IMR-90 (cell line): ENCODE measurements at regions not wholly inside any gene's neighbourhood (a gene's known extent, or its start where the extent isn't known, plus 50 kb on each side); places are given as distances from the start of the nearest gene placed in this dataset.

Experiments used
- ATAC-seq: fragments of 200-7000 bp; cut with Tn5 transposase; 2 replicates; pipeline ENCODE4 v1.9.1; 2020; ENCODE audit warnings: low read depth, mild to moderate bottlenecking, moderate library complexity
- BruUV-seq: library from RNA; stranded (reverse); fragments of 400-500 nt; replicated peaks from 2 replicates; lab custom pipeline; 2021; lab: Mats Ljungman, UMichigan
- CTCF ChIA-PET: fragments of 300-600 bp; formaldehyde crosslinking; extraction: SDS; loops from one replicate; lab custom pipeline; 2021; ENCODE audit warnings: antibody characterized with exemption; lab: Yijun Ruan, JAX
- POLR2A ChIA-PET: fragments of 300-600 bp; sonication (Branson Sonifier 250); formaldehyde crosslinking; loops from one replicate; lab custom pipeline; 2022; ENCODE audit warnings: antibody characterized with exemption; ENCODE audit not compliant: unreplicated experiment; lab: Charles Lee
- DNase-seq: peaks from one replicate; pipeline ENCODE4 v3.0.0; 2013
- H2AFZ ChIP-seq: replicated peaks from 2 replicates; pipeline ENCODE3; 2013; ENCODE audit warnings: low read length, mild to moderate bottlenecking; ENCODE audit not compliant: poor library complexity
- H2AK5ac ChIP-seq: 2 replicates; pipeline ENCODE4 v1.6.1; 2013; ENCODE audit warnings: low read depth, low read length, inconsistent platforms
- H2AK9ac ChIP-seq: replicated peaks from 2 replicates; pipeline ENCODE3; 2013; ENCODE audit warnings: mild to moderate bottlenecking, low read depth, low read length, moderate library complexity; ENCODE audit not compliant: poor library complexity
- H2BK120ac ChIP-seq: 2 replicates; pipeline ENCODE4 v1.6.1; 2013; ENCODE audit warnings: low read depth, low read length, inconsistent platforms
- H2BK15ac ChIP-seq: 3 replicates; pipeline ENCODE4 v1.6.1; 2013; ENCODE audit warnings: low read depth, low read length, inconsistent platforms
- H2BK20ac ChIP-seq: 2 replicates; pipeline ENCODE4 v1.6.1; 2013; ENCODE audit warnings: low read depth, mild to moderate bottlenecking, inconsistent platforms, low read length, moderate library complexity
- H2BK5ac ChIP-seq: 2 replicates; pipeline ENCODE4 v1.6.1; 2013; ENCODE audit warnings: mild to moderate bottlenecking, low read depth, low read length, inconsistent platforms; ENCODE audit not compliant: poor library complexity, severe bottlenecking
- H3K14ac ChIP-seq: replicated peaks from 2 replicates; pipeline ENCODE4 v1.6.1; 2013; ENCODE audit warnings: low read depth, low read length, inconsistent platforms
- H3K18ac ChIP-seq: 2 replicates; pipeline ENCODE4 v1.6.1; 2013; ENCODE audit warnings: low read depth, low read length, control low read depth
- H3K23ac ChIP-seq: 2 replicates; pipeline ENCODE4 v1.6.1; 2013; ENCODE audit warnings: low read depth, low read length, inconsistent platforms
- H3K27ac ChIP-seq: 2 replicates; pipeline ENCODE4 v1.5.1; 2013; ENCODE audit warnings: mild to moderate bottlenecking, control low read depth, low read length; ENCODE audit not compliant: insufficient read depth
- H3K27me3 ChIP-seq: 2 replicates; pipeline ENCODE4 v1.6.1; 2013; ENCODE audit warnings: low read length; ENCODE audit not compliant: control insufficient read depth, insufficient read depth
- H3K36me3 ChIP-seq: 2 replicates; pipeline ENCODE4 v1.6.1; 2013; ENCODE audit warnings: low read length, mixed read lengths; ENCODE audit not compliant: control insufficient read depth, insufficient read depth
- H3K4ac ChIP-seq: 2 replicates; pipeline ENCODE4 v1.6.1; 2013; ENCODE audit warnings: low read depth, low read length, inconsistent platforms
- H3K4me1 ChIP-seq: 2 replicates; pipeline ENCODE4 v1.6.1; 2013; ENCODE audit warnings: low read length, mixed read lengths; ENCODE audit not compliant: control insufficient read depth, insufficient read depth
- H3K4me2 ChIP-seq: 2 replicates; pipeline ENCODE4 v1.6.1; 2013; ENCODE audit warnings: low read depth, mild to moderate bottlenecking, control low read depth, low read length, moderate library complexity
- H3K4me3 ChIP-seq: 2 replicates; pipeline ENCODE4 v1.5.1; 2013; ENCODE audit warnings: low read depth, mild to moderate bottlenecking, control low read depth, low read length, moderate library complexity; ENCODE audit not compliant: insufficient read depth
- H3K56ac ChIP-seq: 2 replicates; pipeline ENCODE4 v1.6.1; 2013; ENCODE audit warnings: low read length, inconsistent platforms; ENCODE audit not compliant: insufficient read depth; ENCODE audit errors: extremely low read depth
- H3K79me1 ChIP-seq, 2 experiments: 2 replicates each; pipeline ENCODE4 v1.6.1; 2013; ENCODE audit warnings: low read length in 2 of 2, inconsistent platforms in 1 of 2, low read depth in 1 of 2
- H3K9ac ChIP-seq: 2 replicates; pipeline ENCODE4 v1.6.1; 2013; ENCODE audit warnings: low read depth, low read length, control low read depth
- H3K9me1 ChIP-seq: 2 replicates; pipeline ENCODE4 v1.6.1; 2013; ENCODE audit warnings: low read length, inconsistent platforms; ENCODE audit not compliant: insufficient read depth
- H3K9me3 ChIP-seq: 2 replicates; pipeline ENCODE4 v1.6.1; 2013; ENCODE audit warnings: low read length; ENCODE audit not compliant: control insufficient read depth, insufficient read depth
- H4K20me1 ChIP-seq: 2 replicates; pipeline ENCODE4 v1.6.1; 2013; ENCODE audit warnings: low read length, inconsistent platforms; ENCODE audit not compliant: insufficient read depth
- H4K5ac ChIP-seq: 2 replicates; pipeline ENCODE4 v1.6.1; 2013; ENCODE audit warnings: mild to moderate bottlenecking, low read depth, low read length, control low read depth
- H4K8ac ChIP-seq, 2 experiments: 2 replicates each; pipeline ENCODE4 v1.6.1; 2013; ENCODE audit warnings: low read depth in 2 of 2, low read length in 2 of 2, control low read depth in 1 of 2, inconsistent platforms in 1 of 2
- H4K91ac ChIP-seq: 2 replicates; pipeline ENCODE4 v1.6.1; 2013; ENCODE audit warnings: low read depth, low read length, inconsistent platforms; ENCODE audit not compliant: insufficient read depth
- BHLHE40 ChIP-seq: fragments of 150-350 bp; IDR thresholded peaks from 2 replicates; pipeline ENCODE4 v1.6.1; 2016; ENCODE audit warnings: mild to moderate bottlenecking, low read depth, low read length
- CHD1 ChIP-seq: IDR thresholded peaks from 2 replicates; pipeline ENCODE4 v1.6.1; 2012; ENCODE audit warnings: low read depth, low read length, improper control_type of control experiment
- ELK1 ChIP-seq: fragments of 150-350 bp; IDR thresholded peaks from 2 replicates; pipeline ENCODE4 v1.6.1; 2016; ENCODE audit warnings: low read depth, mild to moderate bottlenecking, low read length, moderate library complexity, borderline replicate concordance
- FOS ChIP-seq: fragments of 150-350 bp; IDR thresholded peaks from 2 replicates; pipeline ENCODE4 v1.6.1; 2016; ENCODE audit warnings: low read depth, low read length
- MAZ ChIP-seq: IDR thresholded peaks from 2 replicates; pipeline ENCODE4 v1.6.1; 2012; ENCODE audit warnings: low read depth, mild to moderate bottlenecking, low read length, improper control_type of control experiment, moderate library complexity, borderline replicate concordance
- MXI1 ChIP-seq: IDR thresholded peaks from 2 replicates; pipeline ENCODE4 v1.6.1; 2012; ENCODE audit warnings: low read depth, mild to moderate bottlenecking, low read length, moderate library complexity, borderline replicate concordance
- NFE2L2 ChIP-seq: fragments of 150-350 bp; IDR thresholded peaks from 2 replicates; pipeline ENCODE4 v1.6.1; 2016; ENCODE audit warnings: low read depth, mild to moderate bottlenecking, low read length
- POLR2A ChIP-seq: IDR thresholded peaks from 2 replicates; pipeline ENCODE4 v1.6.1; 2012; ENCODE audit warnings: mild to moderate bottlenecking, low read depth, low read length
- RAD21 ChIP-seq: IDR thresholded peaks from 2 replicates; pipeline ENCODE4 v1.6.1; 2012; ENCODE audit warnings: low read length, improper control_type of control experiment
- USF2 ChIP-seq: fragments of 150-350 bp; IDR thresholded peaks from 2 replicates; pipeline ENCODE4 v1.6.1; 2017; ENCODE audit warnings: mild to moderate bottlenecking, antibody characterized with exemption, low read length, low read depth
- WGBS, 2 experiments: methylation state at CpG; one replicate each; pipeline versions ENCODE4 v1.1.5 to v1.1.7; 2013; ENCODE audit warnings: missing lambda C conversion rate in 2 of 2; ENCODE audit not compliant: insufficient read length in 1 of 2; ENCODE audit errors: extremely low coverage in 2 of 2; 5-methylcytosine and 5-hydroxymethylcytosine counted together
- dilution Hi-C: fragments of 300-500 bp; cut with HindIII; formaldehyde crosslinking; loops from one replicate; pipeline ENCODE4 v1.14.3; 2018; ENCODE audit warnings: low sequenced_read_pairs; ENCODE audit not compliant: unreplicated experiment
- in situ Hi-C: fragments of 300-500 bp; cut with MboI; formaldehyde crosslinking; loops from 3 replicates; pipeline ENCODE4 v1.14.3; 2019; ENCODE audit warnings: low sequenced_read_pairs, inconsistent platforms, mixed read lengths
- intact Hi-C: fragments of 100-400 bp; cut with micrococcal nuclease; formaldehyde crosslinking; loops from 2 replicates; pipeline ENCODE4 v1.10.0; 2022

- H2AFZ ChIP-seq = no peak overlapping the region
- no peak overlapping the region for H2BK120ac ChIP-seq
- no peaks in the 10 kb centered on the region for H3K79me1 ChIP-seq
- H3K4me2 ChIP-seq = no peak overlapping the region
- H2BK5ac ChIP-seq = no peak overlapping the region
- no peak overlapping the region for H3K4me3 ChIP-seq
- no peak for TF ChIP-seq USF2
- TF ChIP-seq MXI1 = no peak
- TF ChIP-seq POLR2A = no peak
- TF ChIP-seq FOS = no peak
- TF ChIP-seq ELK1 = no peak
- no peak for TF ChIP-seq MAZ
- TF ChIP-seq NFE2L2 = no peak
- TF ChIP-seq BHLHE40 = no peak
- TF ChIP-seq CHD1 = no peak
- no peak for TF ChIP-seq RAD21
- H2BK15ac ChIP-seq = no peak overlapping the region
- H2AK9ac ChIP-seq = no peak overlapping the region
- H3K4me1 ChIP-seq = no peaks in the 10 kb centered on the region
- no peak overlapping the region for H3K18ac ChIP-seq
- no peak for DNase-seq
- ChIA-PET CTCF (no interaction called here), POLR2A (no interaction called here)
- in situ Hi-C loops (no loop called here), intact Hi-C loops (no loop called here), dilution Hi-C loops (no loop called here)
- BruUV-seq = no TSS peak
- no peaks in the 10 kb centered on the region for H3K27me3 ChIP-seq
- peaks cover 21% of the 10 kb centered on the region for H3K9me3 ChIP-seq
- no peak overlapping the region for H2BK20ac ChIP-seq
- H4K20me1 ChIP-seq = no peaks in the 10 kb centered on the region
- no peak overlapping the region for H3K27ac ChIP-seq
- H3K9ac ChIP-seq = no peak overlapping the region
- no peak for ATAC-seq
- no peaks in the 10 kb centered on the region for H3K36me3 ChIP-seq
- H3K56ac ChIP-seq = no peak overlapping the region
- H4K8ac ChIP-seq = no peak overlapping the region
- H4K91ac ChIP-seq = no peak overlapping the region
- WGBS, 2 experiments = 25% methylated on average over 2 of the region's 17 CpGs; no CpG with 5 or more reads in 1 of the 2 experiments
- H4K5ac ChIP-seq = no peak overlapping the region
- no peaks in the 10 kb centered on the region for H3K9me1 ChIP-seq
- H2AK5ac ChIP-seq = no peak overlapping the region
- no peak overlapping the region for H3K23ac ChIP-seq
- no peak overlapping the region for H3K14ac ChIP-seq
- H3K4ac ChIP-seq = no peak overlapping the region
These were observed 1319.1 kb downstream of the TMEM121 start for GRCh38 chr14:106845286-106846087.
